Thyroid gland (tissue), 4 donors: ENCODE measurements at regions not wholly inside any gene's neighbourhood (a gene's known extent, or its start where the extent isn't known, plus 50 kb on each side); places are given as distances from the start of the nearest gene placed in this dataset.

Experiments
- DNase-seq, 2 donors: peaks; one replicate each; pipeline ENCODE4 v3.0.0-alpha.2; 2019
- H3K27ac ChIP-seq, 3 donors: fragments of 200-600 bp; sonication (generic); 1 replicate in 2 of 3; 2 replicates in 1 of 3; pipeline ENCODE4 v1.5.1; 2016 to 2019; ENCODE audit warnings: mild to moderate bottlenecking in 1 of 3, moderate library complexity in 1 of 3
- H3K27me3 ChIP-seq: fragments of 200-600 bp; sonication (generic); one replicate; pipeline ENCODE4 v1.5.1; 2019
- H3K36me3 ChIP-seq, 2 donors: fragments of 200-600 bp; sonication (generic); one replicate each; pipeline ENCODE4 v1.5.1; 2016 to 2019
- H3K4me1 ChIP-seq, 2 donors: fragments of 200-600 bp; sonication (generic); one replicate each; pipeline ENCODE4 v1.5.1; 2017 to 2019
- H3K4me3 ChIP-seq, 3 donors: fragments of 200-600 bp; sonication (generic); replicated peaks in 1 of 3; 1 replicate in 2 of 3; 2 replicates in 1 of 3; pipeline ENCODE4 v1.5.1; 2016; ENCODE audit warnings: mild to moderate bottlenecking in 1 of 3
- H3K9me3 ChIP-seq: fragments of 200-600 bp; sonication (generic); one replicate; pipeline ENCODE4 v1.5.1; 2017
- CTCF ChIP-seq, 6 experiments: fragments of 200-600 bp in 3 of 6; fragments of 450-650 bp in 3 of 6; sonication (generic) in 3 of 6; IDR thresholded peaks; one replicate each; pipeline ENCODE4 v1.5.1; 2016 to 2019; ENCODE audit warnings: antibody characterized with exemption in 6 of 6, mild to moderate bottlenecking in 2 of 6, inconsistent platforms in 1 of 6, moderate library complexity in 1 of 6
- POLR2A ChIP-seq, 2 donors: fragments of 450-650 bp; IDR thresholded peaks; one replicate each; pipeline ENCODE4 v1.6.1; 2017; ENCODE audit warnings: antibody characterized with exemption in 2 of 2, mild to moderate bottlenecking in 2 of 2, moderate library complexity in 1 of 2
- WGBS, 2 donors: methylation state at CpG; one replicate each; pipeline ENCODE4 v1.1.5; 2017; 5-methylcytosine and 5-hydroxymethylcytosine counted together
- intact Hi-C: fragments of 100-400 bp; cut with DNase I; formaldehyde crosslinking; loops from one replicate; pipeline ENCODE4 v1.15.1; 2023

- Histone ChIP-seq H3K4me1 (no peaks in the 10 kb centered on the region), H3K27ac (no peak overlapping the region), H3K27me3 (no peaks in the 10 kb centered on the region), H3K36me3 (no peaks in the 10 kb centered on the region), H3K9me3 (no peaks in the 10 kb centered on the region), H3K4me3 (no peak overlapping the region)
- TF ChIP-seq CTCF (IDR thresholded peaks at IDR 0.05) (no peak), POLR2A (IDR thresholded peaks at IDR 0.05) (no peak)
- intact Hi-C loops, result no loop called here
- 89 to 95% methylated on average over 3 of the region's 3 CpGs for WGBS, 2 donors
- no peak for DNase-seq
These were observed 1058.3 kb upstream of the RBFOX1 start for GRCh38 chr16:6274351-6274750.

- Histone ChIP-seq H3K9me3 (no peaks in the 10 kb centered on the region), H3K4me1 (no peaks in the 10 kb centered on the region), H3K36me3 (no peaks in the 10 kb centered on the region), H3K27ac (no peak overlapping the region), H3K4me3 (no peak overlapping the region), H3K27me3 (no peaks in the 10 kb centered on the region)
- no peak for DNase-seq
- TF ChIP-seq CTCF (IDR thresholded peaks at IDR 0.05) (no peak), POLR2A (IDR thresholded peaks at IDR 0.05) (no peak)
- intact Hi-C loops, result no loop called here
- 69% methylated on average over 3 of the region's 3 CpGs for WGBS, 2 donors
These were observed 1065.0 kb upstream of the RBFOX1 start for GRCh38 chr16:6267682-6268081.

- Histone ChIP-seq H3K27me3 (no peaks in the 10 kb centered on the region), H3K4me3 (no peak overlapping the region), H3K27ac (no peak overlapping the region), H3K36me3 (no peaks in the 10 kb centered on the region), H3K9me3 (no peaks in the 10 kb centered on the region), H3K4me1 (no peaks in the 10 kb centered on the region)
- TF ChIP-seq CTCF (IDR thresholded peaks at IDR 0.05) (no peak), POLR2A (IDR thresholded peaks at IDR 0.05) (no peak)
- 73 to 81% methylated on average over 2 of the region's 2 CpGs for WGBS, 2 donors
- DNase-seq, result no peak
- intact Hi-C loops, result no loop called here
These were observed 1065.9 kb upstream of the RBFOX1 start for GRCh38 chr16:6266703-6267102.

- H3K9me3 ChIP-seq, result no peaks in the 10 kb centered on the region
- no peak overlapping the region for H3K4me3 ChIP-seq
- H3K27me3 ChIP-seq, result no peaks in the 10 kb centered on the region
- TF ChIP-seq POLR2A (IDR thresholded peaks at IDR 0.05) (no peak), CTCF (IDR thresholded peaks at IDR 0.05) (no peak)
- no peaks in the 10 kb centered on the region for H3K4me1 ChIP-seq
- H3K36me3 ChIP-seq, result no peaks in the 10 kb centered on the region
- WGBS, 2 donors, result 87 to 93% methylated on average over 4 of the region's 4 CpGs
- intact Hi-C loops, result no loop called here
- DNase-seq, result no peak
- H3K27ac ChIP-seq, result no peak overlapping the region
These were observed 1066.7 kb upstream of the RBFOX1 start for GRCh38 chr16:6265968-6266367.

- DNase-seq, result no peak
- WGBS, 2 donors, result 73% methylated on average over 3 of the region's 3 CpGs
- H3K4me1 ChIP-seq, result no peaks in the 10 kb centered on the region
- TF ChIP-seq POLR2A (IDR thresholded peaks at IDR 0.05), result no peak
- no peak for TF ChIP-seq CTCF (IDR thresholded peaks at IDR 0.05)
- H3K9me3 ChIP-seq, result no peaks in the 10 kb centered on the region
- no peaks in the 10 kb centered on the region for H3K36me3 ChIP-seq
- intact Hi-C loops, result no loop called here
- H3K27me3 ChIP-seq, result no peaks in the 10 kb centered on the region
- H3K4me3 ChIP-seq, result no peak overlapping the region
- no peak overlapping the region for H3K27ac ChIP-seq
These were observed 1074.6 kb upstream of the RBFOX1 start for GRCh38 chr16:6258056-6258455.
